SJCRH30 (cell line): ENCODE measurements at regions not wholly inside any gene's neighbourhood (a gene's known extent, or its start where the extent isn't known, plus 50 kb on each side); places are given as distances from the start of the nearest gene placed in this dataset.

Experiments
- DNase-seq, 2 experiments: peaks; one replicate each; pipeline ENCODE4 v3.0.0-alpha.2; 2015 to 2020
- H3K27ac ChIP-seq: fragments of 250-450 bp; sonication (Bioruptor Pico); 2 replicates; pipeline ENCODE4 v1.5.1; 2020; ENCODE audit warnings: mild to moderate bottlenecking, moderate library complexity
- H3K27me3 ChIP-seq: fragments of 250-450 bp; sonication (Bioruptor Pico); 2 replicates; pipeline ENCODE4 v1.5.1; 2020; ENCODE audit warnings: mild to moderate bottlenecking, moderate library complexity
- H3K36me3 ChIP-seq: fragments of 250-450 bp; sonication (Bioruptor Pico); 2 replicates; pipeline ENCODE4 v1.5.1; 2020; ENCODE audit warnings: mild to moderate bottlenecking, moderate library complexity
- H3K4me1 ChIP-seq: fragments of 250-450 bp; sonication (Bioruptor Pico); 2 replicates; pipeline ENCODE4 v1.5.1; 2020; ENCODE audit warnings: mild to moderate bottlenecking, moderate library complexity
- H3K4me3 ChIP-seq: fragments of 250-450 bp; sonication (Bioruptor Pico); 2 replicates; pipeline ENCODE4 v1.5.1; 2020; ENCODE audit warnings: mild to moderate bottlenecking, moderate library complexity
- H3K9me3 ChIP-seq: fragments of 250-450 bp; sonication (Bioruptor Pico); replicated peaks from 2 replicates; pipeline ENCODE4 v1.5.1; 2020; ENCODE audit warnings: mild to moderate bottlenecking, moderate library complexity

GRCh38 chr15:35876762-35877161, 330.8 kb upstream of the DPH6 start:
- Histone ChIP-seq H3K36me3 (no peaks in the 10 kb centered on the region), H3K27me3 (no peaks in the 10 kb centered on the region; the same call in 1 of the 2 replicates), H3K4me3 (no peak overlapping the region), H3K27ac (no peak overlapping the region), H3K9me3 (no peaks in the 10 kb centered on the region), H3K4me1 (no peaks in the 10 kb centered on the region)
- no peak for DNase-seq

GRCh38 chr15:35880896-35881295, 334.9 kb upstream of the DPH6 start:
- Histone ChIP-seq H3K27ac (no peak overlapping the region), H3K27me3 (no peaks in the 10 kb centered on the region), H3K4me1 (no peaks in the 10 kb centered on the region), H3K36me3 (no peaks in the 10 kb centered on the region), H3K4me3 (no peak overlapping the region), H3K9me3 (no peaks in the 10 kb centered on the region)
- no peak for DNase-seq

- DNase-seq, result no peak
- no peak overlapping the region for H3K4me3 ChIP-seq
- H3K27ac ChIP-seq, result no peak overlapping the region
- H3K36me3 ChIP-seq, result no peaks in the 10 kb centered on the region
- no peaks in the 10 kb centered on the region for H3K27me3 ChIP-seq
- no peaks in the 10 kb centered on the region for H3K9me3 ChIP-seq
- no peaks in the 10 kb centered on the region for H3K4me1 ChIP-seq
Measured at GRCh38 chr15:35885870-35886269, 339.9 kb upstream of the DPH6 start.

DNA sequence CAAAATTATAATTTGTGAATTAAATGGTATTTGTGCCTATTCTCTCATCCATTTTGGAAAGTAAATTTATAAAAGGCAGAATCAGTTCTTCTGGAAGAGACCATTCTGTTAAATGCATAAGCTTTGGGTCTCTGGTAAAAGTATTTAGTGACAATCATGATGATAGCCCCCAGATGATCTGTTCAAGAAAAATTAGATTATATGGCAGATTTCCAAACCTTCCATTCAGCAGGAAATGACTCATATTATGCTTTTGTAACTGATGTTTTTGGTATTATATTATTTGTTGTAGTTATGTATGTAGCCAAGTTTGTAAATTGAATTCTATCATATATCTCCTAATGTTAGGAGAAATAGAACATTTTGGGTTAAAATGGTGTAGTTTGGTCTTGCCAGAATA, 340.8 kb upstream of the DPH6 start:
- H3K27me3 ChIP-seq, result no peaks in the 10 kb centered on the region
- H3K27ac ChIP-seq, result no peak overlapping the region
- H3K36me3 ChIP-seq, result no peaks in the 10 kb centered on the region
- H3K4me3 ChIP-seq, result no peak overlapping the region
- DNase-seq, result no peak
- no peaks in the 10 kb centered on the region for H3K4me1 ChIP-seq
- H3K9me3 ChIP-seq, result no peaks in the 10 kb centered on the region

DNA sequence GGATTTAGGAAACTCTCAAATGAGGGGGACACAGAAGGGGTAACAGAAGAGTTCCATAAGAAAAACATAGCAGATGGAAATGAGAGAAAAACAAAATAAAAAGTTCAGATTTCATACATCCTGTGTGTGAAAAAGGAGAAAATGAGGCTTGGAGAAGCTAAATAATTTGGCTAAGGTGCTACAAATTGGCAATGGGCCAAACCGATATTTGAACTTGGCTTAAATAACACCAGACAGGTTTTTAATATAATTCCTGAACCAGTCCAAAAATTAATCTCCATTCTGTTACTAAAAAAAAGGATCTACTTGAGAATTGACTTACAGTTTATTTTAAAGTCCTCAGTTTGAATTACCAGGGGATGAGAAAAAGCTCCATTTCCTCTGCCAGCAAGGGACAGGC, 342.9 kb upstream of the DPH6 start:
- no peaks in the 10 kb centered on the region for H3K4me1 ChIP-seq

DNA sequence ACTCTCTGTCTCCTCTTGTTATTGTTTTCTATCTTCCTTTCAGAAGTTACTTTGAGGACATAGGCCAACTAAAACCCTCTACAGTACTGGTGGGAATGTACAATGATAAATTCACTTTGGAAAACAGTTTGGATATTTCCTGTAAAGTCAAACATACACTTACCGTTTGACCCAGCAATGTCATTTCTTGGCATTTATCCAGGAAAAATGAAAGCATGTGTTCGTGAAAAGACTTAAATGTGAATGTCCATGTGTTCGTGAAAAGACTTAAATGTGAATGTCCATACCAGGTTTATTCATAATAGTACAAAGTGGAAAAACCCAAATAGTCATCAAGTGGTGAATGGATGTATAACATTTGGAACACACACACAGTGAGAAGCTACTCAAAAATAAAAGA, 361.5 kb upstream of the DPH6 start:
- DNase-seq, result peak in 1 of 2 experiments; percentile 1
- Histone ChIP-seq H3K36me3 (no peaks in the 10 kb centered on the region), H3K27me3 (no peaks in the 10 kb centered on the region), H3K4me1 (no peaks in the 10 kb centered on the region), H3K9me3 (no peaks in the 10 kb centered on the region), H3K27ac (no peak overlapping the region), H3K4me3 (no peak overlapping the region)

More for the DNA sequence above, 342.9 kb upstream of the DPH6 start:
- DNase-seq, result peak in 1 of 2 experiments; percentile 4
- Histone ChIP-seq H3K27ac (no peak overlapping the region), H3K27me3 (no peaks in the 10 kb centered on the region), H3K36me3 (no peaks in the 10 kb centered on the region), H3K9me3 (no peaks in the 10 kb centered on the region), H3K4me3 (no peak overlapping the region)

- Histone ChIP-seq H3K4me3 (no peak overlapping the region), H3K4me1 (no peaks in the 10 kb centered on the region), H3K27me3 (no peaks in the 10 kb centered on the region), H3K36me3 (no peaks in the 10 kb centered on the region), H3K9me3 (no peaks in the 10 kb centered on the region), H3K27ac (no peak overlapping the region)
- no peak for DNase-seq
Measured at GRCh38 chr15:35909414-35909813, 363.4 kb upstream of the DPH6 start.

DNA sequence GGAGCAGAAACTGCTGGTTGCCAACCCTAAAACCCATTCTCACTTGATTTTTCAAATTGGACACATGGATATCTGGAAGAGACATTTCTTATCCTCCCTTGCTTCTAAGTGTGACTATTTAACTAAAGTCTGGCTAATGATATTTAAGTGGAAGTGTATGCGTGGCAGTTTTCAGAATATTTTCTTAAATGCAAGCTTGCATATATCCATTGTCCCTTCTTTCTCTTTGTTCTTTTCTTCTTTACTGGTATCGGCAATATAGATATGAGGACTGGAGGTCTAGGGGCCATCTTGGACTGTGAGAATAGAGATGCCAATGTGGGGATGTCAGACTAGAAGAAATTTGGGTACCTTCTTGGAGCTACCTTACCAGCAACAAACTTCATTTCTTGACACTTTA, 364.3 kb upstream of the DPH6 start:
- no peak for DNase-seq
- Histone ChIP-seq H3K4me1 (no peaks in the 10 kb centered on the region), H3K4me3 (no peak overlapping the region)

GRCh38 chr15:35911052-35911777, 365.2 kb upstream of the DPH6 start:
- DNase-seq, result no peak
- no peaks in the 10 kb centered on the region for H3K27me3 ChIP-seq
- no peaks in the 10 kb centered on the region for H3K9me3 ChIP-seq
- H3K4me3 ChIP-seq, result no peak overlapping the region
- no peak overlapping the region for H3K27ac ChIP-seq
- H3K4me1 ChIP-seq, result no peaks in the 10 kb centered on the region
- H3K36me3 ChIP-seq, result no peaks in the 10 kb centered on the region

More for the DNA sequence above, 364.3 kb upstream of the DPH6 start:
- Histone ChIP-seq H3K27ac (no peak overlapping the region), H3K36me3 (no peaks in the 10 kb centered on the region), H3K9me3 (no peaks in the 10 kb centered on the region), H3K27me3 (no peaks in the 10 kb centered on the region)

DNA sequence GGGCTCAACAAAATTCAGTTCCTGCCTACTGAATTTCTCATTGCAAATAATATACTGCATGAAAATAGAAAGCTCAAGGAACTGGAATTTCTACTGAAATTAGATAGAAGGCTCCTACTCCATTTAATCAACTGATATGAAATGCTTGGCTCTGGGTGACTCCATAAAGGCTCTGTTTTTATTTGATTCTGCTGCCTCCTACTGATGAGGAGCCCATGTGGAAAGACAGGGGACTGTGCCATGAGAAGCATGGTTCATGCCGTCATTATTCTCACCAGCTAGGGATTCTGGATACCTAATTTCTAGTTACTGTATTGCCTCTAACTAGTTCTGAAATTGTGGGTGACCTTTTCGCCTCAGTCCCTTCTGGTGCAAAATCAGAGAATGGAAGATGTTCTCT, 366.2 kb upstream of the DPH6 start:
- Histone ChIP-seq H3K4me1 (no peaks in the 10 kb centered on the region), H3K9me3 (no peaks in the 10 kb centered on the region), H3K36me3 (no peaks in the 10 kb centered on the region), H3K27me3 (no peaks in the 10 kb centered on the region), H3K27ac (no peak overlapping the region), H3K4me3 (no peak overlapping the region)
- DNase-seq, result peak in 1 of 2 experiments; percentile 2

DNA sequence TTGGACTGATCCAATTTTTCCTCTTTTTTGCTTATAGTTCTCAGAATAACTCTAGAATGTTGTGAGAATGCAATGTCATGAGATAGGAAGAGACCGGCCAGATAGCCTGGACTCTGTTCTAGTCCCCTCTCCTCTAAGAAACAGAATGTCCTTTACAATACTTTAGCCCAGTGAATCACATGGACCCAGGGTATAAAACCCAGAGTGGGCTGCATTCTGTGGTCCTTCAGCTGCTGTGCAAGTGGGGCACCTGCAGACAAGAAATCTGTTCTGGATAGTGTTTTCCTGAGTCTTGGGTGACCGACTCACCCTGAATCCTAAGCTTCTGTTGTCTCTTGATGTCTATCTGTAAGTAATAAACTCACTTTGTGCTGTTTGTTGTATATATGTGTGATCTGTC, 368.6 kb upstream of the DPH6 start:
- no peaks in the 10 kb centered on the region for H3K27me3 ChIP-seq
- no peaks in the 10 kb centered on the region for H3K36me3 ChIP-seq
- H3K9me3 ChIP-seq, result no peaks in the 10 kb centered on the region
- no peak overlapping the region for H3K4me3 ChIP-seq
- no peaks in the 10 kb centered on the region for H3K4me1 ChIP-seq
- H3K27ac ChIP-seq, result no peak overlapping the region
- DNase-seq, result no peak

DNA sequence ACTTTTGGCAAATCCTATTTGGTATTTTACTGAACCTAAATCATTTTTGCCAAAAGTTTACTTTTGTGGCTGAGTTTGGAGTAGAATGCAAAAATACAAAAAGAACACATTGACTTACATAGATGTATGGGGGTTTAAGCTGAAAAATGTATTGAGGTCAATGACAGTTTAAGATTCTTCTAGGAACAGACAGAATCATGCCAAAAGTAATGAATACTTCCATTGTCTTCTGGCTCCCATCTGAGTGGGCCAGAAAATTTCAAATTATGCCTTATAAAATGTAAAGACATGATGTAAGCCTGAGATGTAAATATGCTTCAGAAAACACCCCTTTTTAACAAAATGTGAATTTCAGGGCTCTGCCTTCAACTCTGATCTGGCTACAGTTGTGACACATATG, 375.1 kb upstream of the DPH6 start:
- no peaks in the 10 kb centered on the region for H3K4me1 ChIP-seq
- H3K9me3 ChIP-seq, result no peaks in the 10 kb centered on the region
- DNase-seq, result no peak
- H3K36me3 ChIP-seq, result no peaks in the 10 kb centered on the region
- no peak overlapping the region for H3K27ac ChIP-seq
- H3K4me3 ChIP-seq, result no peak overlapping the region
- H3K27me3 ChIP-seq, result no peaks in the 10 kb centered on the region

- H3K27ac ChIP-seq, result no peak overlapping the region
- H3K27me3 ChIP-seq, result no peaks in the 10 kb centered on the region
- no peaks in the 10 kb centered on the region for H3K4me1 ChIP-seq
- no peaks in the 10 kb centered on the region for H3K36me3 ChIP-seq
- no peak for DNase-seq
- H3K9me3 ChIP-seq, result no peaks in the 10 kb centered on the region
- no peak overlapping the region for H3K4me3 ChIP-seq
Measured at GRCh38 chr15:35925275-35926006, 379.5 kb upstream of the DPH6 start.

DNA sequence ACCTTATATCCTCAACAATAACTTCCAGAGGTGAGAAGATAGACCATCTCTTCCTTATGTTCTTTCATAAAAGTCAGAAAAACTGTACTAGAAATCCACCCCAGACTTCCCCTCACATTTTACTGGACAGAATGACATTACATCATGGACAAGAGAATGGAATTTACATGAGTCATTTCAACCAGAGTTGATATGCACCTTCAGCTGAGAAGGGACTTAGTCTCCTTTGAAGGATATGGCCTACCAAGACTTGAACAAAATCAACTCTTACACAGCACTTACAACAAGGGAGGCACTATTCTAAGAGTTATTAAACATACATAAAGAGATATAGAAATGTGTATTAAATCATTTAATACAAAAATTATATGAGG, 380.0 kb upstream of the DPH6 start:
- DNase-seq, result no peak
- Histone ChIP-seq H3K36me3 (no peaks in the 10 kb centered on the region), H3K4me3 (no peak overlapping the region), H3K4me1 (no peaks in the 10 kb centered on the region), H3K9me3 (no peaks in the 10 kb centered on the region), H3K27me3 (no peaks in the 10 kb centered on the region), H3K27ac (no peak overlapping the region)

DNA sequence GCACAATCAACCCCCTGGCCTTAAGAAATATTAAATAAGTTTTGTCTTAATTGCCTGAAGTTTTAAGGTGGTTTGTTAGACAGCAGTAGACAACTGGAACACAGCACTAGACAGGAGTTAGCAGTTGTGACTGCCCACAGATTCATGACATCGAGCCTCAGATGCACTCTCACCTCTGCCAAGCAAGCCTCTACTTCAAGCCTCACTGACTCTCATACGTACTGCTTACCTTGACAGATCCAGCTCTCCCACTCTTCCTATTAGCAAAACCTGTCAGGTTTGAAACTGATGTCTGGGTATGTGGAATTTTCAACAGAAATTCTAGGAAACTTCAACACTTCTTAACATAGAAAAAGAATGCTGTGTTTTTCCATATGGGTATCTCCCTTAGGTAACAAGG, 382.9 kb upstream of the DPH6 start:
- no peaks in the 10 kb centered on the region for H3K4me1 ChIP-seq
- no peaks in the 10 kb centered on the region for H3K27me3 ChIP-seq
- no peaks in the 10 kb centered on the region for H3K9me3 ChIP-seq
- H3K27ac ChIP-seq, result no peak overlapping the region
- DNase-seq, result no peak
- H3K36me3 ChIP-seq, result no peaks in the 10 kb centered on the region
- no peak overlapping the region for H3K4me3 ChIP-seq
